RWPE1 (cell line): ENCODE measurements at regions not wholly inside any gene's neighbourhood (a gene's known extent, or its start where the extent isn't known, plus 50 kb on each side); places are given as distances from the start of the nearest gene placed in this dataset.

ENCODE experiments used
- CTCF ChIA-PET: fragments of 350-600 bp; sonication (Branson Sonifier 250); formaldehyde crosslinking; extraction: SDS; loops from one replicate; lab custom pipeline; 2021; lab: Yijun Ruan, JAX
- POLR2A ChIA-PET: fragments of 400-600 bp; formaldehyde crosslinking; extraction: SDS; loops from one replicate; lab custom pipeline; 2020; ENCODE audit warnings: antibody characterized with exemption; ENCODE audit not compliant: low non-redundant PET; lab: Yijun Ruan, JAX
- DNase-seq: peaks from one replicate; pipeline ENCODE4 v3.0.0; 2012; ENCODE audit warnings: low spot score
- H3K27ac ChIP-seq: fragments of 450-650 bp; 2 replicates; pipeline ENCODE4 v1.5.1; 2017
- CTCF ChIP-seq: fragments of 450-650 bp; conservative IDR thresholded peaks from 2 replicates; pipeline ENCODE4 v1.5.1; 2017; ENCODE audit warnings: low read depth, mild to moderate bottlenecking

DNA sequence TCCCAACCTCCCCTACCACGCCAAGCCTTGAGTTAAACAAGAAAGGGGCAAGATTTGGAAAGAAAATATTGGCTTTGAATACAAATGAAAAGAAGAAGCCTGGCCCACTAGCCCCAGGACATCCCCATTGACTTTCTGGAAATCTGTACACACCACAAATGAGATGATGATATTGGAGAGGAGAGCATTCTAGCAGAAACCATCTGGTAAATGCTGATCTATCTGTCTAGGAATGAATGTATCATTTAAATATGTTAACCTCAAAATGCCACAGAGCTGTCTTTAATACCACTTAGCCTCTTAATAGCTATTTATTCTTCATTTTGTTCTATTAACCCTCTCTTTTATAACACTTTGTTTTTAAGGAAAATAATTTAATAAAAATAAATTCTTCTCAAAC is 270.2 kb upstream of the PDE4D start:
- no peak for TF ChIP-seq CTCF
- H3K27ac ChIP-seq: no peak overlapping the region
- ChIA-PET POLR2A (no interaction called here), CTCF (no interaction called here)
- no peak for DNase-seq

GRCh38 chr5:60162441-60162840 is 268.9 kb upstream of the PDE4D start:
- no peak for TF ChIP-seq CTCF

GRCh38 chr5:60161340-60161934 is 267.9 kb upstream of the PDE4D start:
- POLR2A ChIA-PET: no interaction called here
- CTCF ChIA-PET: no interaction called here
- peak; percentile 36 for DNase-seq

More at GRCh38 chr5:60162441-60162840, 268.9 kb upstream of the PDE4D start:
- no peak overlapping the region for H3K27ac ChIP-seq
- ChIA-PET POLR2A (no interaction called here), CTCF (interaction anchor here (0.6 to 1.0 kb wide), 2 partner anchors 348 to 609 kb away, joined by 4 to 5 read pairs; no protein-coding TSS in a partner anchor)
- DNase-seq: no peak

DNA sequence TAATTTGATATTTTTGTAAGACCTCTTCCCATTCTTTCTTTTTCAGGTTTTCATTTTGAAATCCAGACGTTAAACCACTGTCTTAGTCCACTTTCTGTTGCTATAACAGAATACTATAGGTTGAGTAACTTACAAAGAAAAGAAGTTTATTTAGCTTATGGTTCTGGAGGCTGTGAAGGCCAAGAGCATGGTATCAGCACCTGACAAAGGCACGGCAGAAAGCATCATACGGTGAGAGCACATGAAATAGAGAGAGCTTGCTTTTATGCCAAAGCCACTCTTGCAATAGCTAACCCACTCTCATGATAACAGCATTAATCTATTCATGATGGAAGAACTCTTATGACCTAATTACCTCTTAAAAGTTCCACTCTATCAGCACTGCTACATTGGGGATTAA is 255.6 kb upstream of the PDE4D start:
- DNase-seq: no peak
- CTCF ChIA-PET: no interaction called here
- POLR2A ChIA-PET: no interaction called here
- no peak overlapping the region for H3K27ac ChIP-seq
- TF ChIP-seq CTCF: no peak

More at GRCh38 chr5:60161340-60161934, 267.9 kb upstream of the PDE4D start:
- TF ChIP-seq CTCF: peak; percentile 56
- H3K27ac ChIP-seq: no peak overlapping the region

GRCh38 chr5:60148366-60148765 is 254.8 kb upstream of the PDE4D start:
- TF ChIP-seq CTCF: no peak
- peak; percentile 9 for DNase-seq
- POLR2A ChIA-PET: no interaction called here
- H3K27ac ChIP-seq: no peak overlapping the region
- CTCF ChIA-PET: no interaction called here

GRCh38 chr5:60147791-60148190 is 254.3 kb upstream of the PDE4D start:
- no peak for DNase-seq
- TF ChIP-seq CTCF: no peak
- CTCF ChIA-PET: no interaction called here
- no peak overlapping the region for H3K27ac ChIP-seq
- POLR2A ChIA-PET: no interaction called here
